GM12878 (cell line): ENCODE measurements at regions not wholly inside any gene's neighbourhood (a gene's known extent, or its start where the extent isn't known, plus 50 kb on each side); places are given as distances from the start of the nearest gene placed in this dataset.

Experiments
- ASH2L ChIP-seq: fragments of 300-600, 200-600 bp; sonication (generic); IDR thresholded peaks from 2 replicates; pipeline ENCODE4 v1.6.1; 2017; ENCODE audit warnings: low read depth, mild to moderate bottlenecking, borderline replicate concordance
- ATF2 ChIP-seq: IDR thresholded peaks from 2 replicates; pipeline ENCODE4 v1.6.1; 2012; ENCODE audit warnings: low read length, inconsistent platforms
- ETV6 ChIP-seq, 2 experiments: fragments of 450-650 bp in 1 of 2; IDR thresholded peaks in 1 of 2; conservative IDR thresholded peaks in 1 of 2; 2 replicates each; pipeline ENCODE4 v1.6.1; 2014; ENCODE audit warnings: antibody characterized with exemption in 1 of 2, borderline replicate concordance in 1 of 2, low read depth in 1 of 2, mild to moderate bottlenecking in 1 of 2, moderate library complexity in 1 of 2
- NFIC ChIP-seq: IDR thresholded peaks from 2 replicates; pipeline ENCODE4 v1.6.1; 2012; ENCODE audit warnings: low read depth, mild to moderate bottlenecking, inconsistent platforms, low read length, moderate library complexity
- PKNOX1 ChIP-seq: fragments of 450-650 bp; IDR thresholded peaks from 2 replicates; pipeline ENCODE4 v1.6.1; 2016; ENCODE audit warnings: mild to moderate bottlenecking
- SMAD5 ChIP-seq: IDR thresholded peaks from 2 replicates; pipeline ENCODE4 v1.6.1; 2016; ENCODE audit warnings: antibody characterized with exemption, low read depth
- SRF ChIP-seq, 2 experiments: IDR thresholded peaks; 2 replicates each; pipeline ENCODE4 v1.6.1; 2011; ENCODE audit warnings: low read depth in 2 of 2, low read length in 2 of 2, mild to moderate bottlenecking in 1 of 2, moderate library complexity in 1 of 2
- TCF3 ChIP-seq: IDR thresholded peaks from 2 replicates; pipeline ENCODE4 v1.6.1; 2012; ENCODE audit warnings: low read depth, mild to moderate bottlenecking, low read length, borderline replicate concordance; ENCODE audit not compliant: insufficient read depth
- ZNF207 ChIP-seq: fragments of 450-650 bp; IDR thresholded peaks from 2 replicates; pipeline ENCODE4 v1.6.1; 2014; ENCODE audit warnings: antibody characterized with exemption, mild to moderate bottlenecking, borderline replicate concordance
- TF ChIP-seq, protein P1 (sequence below): fragments of 450-650 bp; IDR thresholded peaks from 2 replicates; pipeline ENCODE4 v1.6.1; 2017; ENCODE audit warnings: mild to moderate bottlenecking, low read depth, inconsistent platforms; ENCODE audit not compliant: poor library complexity, severe bottlenecking

DNA sequence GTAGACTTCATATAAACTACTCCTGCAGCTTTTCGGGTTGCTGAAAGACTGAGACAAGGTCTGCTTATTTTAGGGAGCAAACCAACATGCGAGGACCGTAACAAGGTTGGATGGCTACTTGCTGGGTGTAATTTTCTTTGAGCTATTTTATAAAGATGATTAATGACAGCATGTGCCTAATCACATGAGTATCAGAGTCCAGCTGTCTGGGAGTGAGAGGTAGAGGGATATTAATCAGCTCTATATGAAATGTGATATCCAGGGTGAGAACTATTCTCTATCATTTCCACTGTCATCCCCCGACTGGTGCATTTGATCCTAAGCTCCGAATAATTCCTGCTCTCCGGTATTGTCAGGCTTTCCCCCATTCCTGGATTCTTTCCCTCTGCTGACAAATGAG is 193.8 kb upstream of the HMHB1 start (continued):
- TF ChIP-seq ZNF207 (no peak), ETV6 (conservative IDR thresholded peaks at IDR 0.05 in 1 of 2, IDR thresholded peaks at IDR 0.05 in 1 of 2; ENCODE audit: borderline replicate concordance in 1 of 2, low read depth in 1 of 2) (no peak), TCF3 (no peak), ATF2 (no peak), ASH2L (no peak), SMAD5 (no peak), SRF (IDR thresholded peaks at IDR 0.05; ENCODE audit: low read depth in 2 of 2, low read length in 2 of 2) (no peak), PKNOX1 (no peak), NFIC (no peak)
- TF ChIP-seq, protein P1, sequence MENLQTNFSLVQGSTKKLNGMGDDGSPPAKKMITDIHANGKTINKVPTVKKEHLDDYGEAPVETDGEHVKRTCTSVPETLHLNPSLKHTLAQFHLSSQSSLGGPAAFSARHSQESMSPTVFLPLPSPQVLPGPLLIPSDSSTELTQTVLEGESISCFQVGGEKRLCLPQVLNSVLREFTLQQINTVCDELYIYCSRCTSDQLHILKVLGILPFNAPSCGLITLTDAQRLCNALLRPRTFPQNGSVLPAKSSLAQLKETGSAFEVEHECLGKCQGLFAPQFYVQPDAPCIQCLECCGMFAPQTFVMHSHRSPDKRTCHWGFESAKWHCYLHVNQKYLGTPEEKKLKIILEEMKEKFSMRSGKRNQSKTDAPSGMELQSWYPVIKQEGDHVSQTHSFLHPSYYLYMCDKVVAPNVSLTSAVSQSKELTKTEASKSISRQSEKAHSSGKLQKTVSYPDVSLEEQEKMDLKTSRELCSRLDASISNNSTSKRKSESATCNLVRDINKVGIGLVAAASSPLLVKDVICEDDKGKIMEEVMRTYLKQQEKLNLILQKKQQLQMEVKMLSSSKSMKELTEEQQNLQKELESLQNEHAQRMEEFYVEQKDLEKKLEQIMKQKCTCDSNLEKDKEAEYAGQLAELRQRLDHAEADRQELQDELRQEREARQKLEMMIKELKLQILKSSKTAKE: no peak
- TF ChIP-seq, all 136 proteins: peak for 0
